ENCODE measurements at regions not wholly inside any gene's neighbourhood (a gene's known extent, or its start where the extent isn't known, plus 50 kb on each side); places are given as distances from the start of the nearest gene placed in this dataset.
"Not testable (repeated sequence)": the region's sequence is repeated elsewhere in the genome, so short reads cannot be mapped to it uniquely, and the experiment has no call there.

DNA sequence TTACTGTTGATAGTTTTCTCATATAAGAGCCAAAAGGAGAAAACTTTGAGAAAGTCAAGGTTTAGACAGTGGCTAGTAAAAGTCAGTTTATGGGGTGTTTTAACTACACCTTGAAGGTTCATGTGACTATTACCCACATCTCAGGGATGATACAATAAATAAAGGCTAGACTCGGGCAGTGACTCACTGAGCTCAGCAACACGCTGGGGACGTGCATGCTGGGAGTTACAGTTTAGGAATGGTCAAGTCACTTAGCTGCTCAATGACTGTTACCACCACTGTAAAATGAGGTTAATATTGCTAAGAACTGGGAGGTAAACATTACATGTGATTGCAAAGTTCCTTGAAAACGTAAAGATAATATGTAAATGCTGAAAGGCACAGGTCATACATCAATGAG lies 1254.4 kb upstream of the PHF14 start:
- Histone ChIP-seq H3K27me3 (ENCODE audit: insufficient read depth, low read length) (no peaks in the 10 kb centered on the region), H2AFZ (ENCODE audit: low read length, unreplicated experiment) (no peak overlapping the region), H3K27ac (ENCODE audit: low read depth, low read length) (no peak overlapping the region), H3K79me2 (ENCODE audit: control insufficient read depth, insufficient read depth, low read length, unreplicated experiment) (no peaks in the 10 kb centered on the region), H3K4me1 (ENCODE audit: control insufficient read depth, insufficient read depth, low read length, unreplicated experiment) (no peaks in the 10 kb centered on the region), H3K4me3 (ENCODE audit: low read depth, low read length) (no peak overlapping the region), H3K36me3 (ENCODE audit: insufficient read depth, low read length) (no peaks in the 10 kb centered on the region)

DNA sequence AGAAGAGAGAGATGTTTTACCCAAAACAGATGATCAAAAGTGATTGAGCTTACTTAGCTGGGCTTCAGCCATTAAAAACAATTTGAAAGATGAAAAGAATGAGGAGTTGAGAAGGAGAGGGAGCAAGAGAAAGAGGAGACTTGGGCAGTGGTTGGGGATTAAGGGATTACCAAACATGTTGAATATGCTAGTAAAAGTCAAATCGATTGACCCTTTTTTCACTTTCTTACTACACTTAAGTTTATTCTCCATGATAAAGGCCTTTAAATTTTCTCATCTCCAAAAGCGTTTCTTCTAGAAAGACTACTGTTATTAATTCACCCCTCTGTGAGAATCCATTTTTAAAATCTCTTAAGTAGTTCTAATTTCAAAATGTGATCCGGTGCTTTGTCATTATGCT lies 1254.0 kb upstream of the PHF14 start:
- no peak overlapping the region for H3K4me3 ChIP-seq (ENCODE audit: low read depth, low read length)
- H3K27ac ChIP-seq (ENCODE audit: low read depth, low read length): no peak overlapping the region
- H3K27me3 ChIP-seq (ENCODE audit: insufficient read depth, low read length): no peaks in the 10 kb centered on the region
- H3K79me2 ChIP-seq (ENCODE audit: control insufficient read depth, insufficient read depth, low read length, unreplicated experiment): no peaks in the 10 kb centered on the region
- no peaks in the 10 kb centered on the region for H3K36me3 ChIP-seq (ENCODE audit: insufficient read depth, low read length)
- H2AFZ ChIP-seq (ENCODE audit: low read length, unreplicated experiment): no peak overlapping the region
- H3K4me1 ChIP-seq (ENCODE audit: control insufficient read depth, insufficient read depth, low read length, unreplicated experiment): no peaks in the 10 kb centered on the region

DNA sequence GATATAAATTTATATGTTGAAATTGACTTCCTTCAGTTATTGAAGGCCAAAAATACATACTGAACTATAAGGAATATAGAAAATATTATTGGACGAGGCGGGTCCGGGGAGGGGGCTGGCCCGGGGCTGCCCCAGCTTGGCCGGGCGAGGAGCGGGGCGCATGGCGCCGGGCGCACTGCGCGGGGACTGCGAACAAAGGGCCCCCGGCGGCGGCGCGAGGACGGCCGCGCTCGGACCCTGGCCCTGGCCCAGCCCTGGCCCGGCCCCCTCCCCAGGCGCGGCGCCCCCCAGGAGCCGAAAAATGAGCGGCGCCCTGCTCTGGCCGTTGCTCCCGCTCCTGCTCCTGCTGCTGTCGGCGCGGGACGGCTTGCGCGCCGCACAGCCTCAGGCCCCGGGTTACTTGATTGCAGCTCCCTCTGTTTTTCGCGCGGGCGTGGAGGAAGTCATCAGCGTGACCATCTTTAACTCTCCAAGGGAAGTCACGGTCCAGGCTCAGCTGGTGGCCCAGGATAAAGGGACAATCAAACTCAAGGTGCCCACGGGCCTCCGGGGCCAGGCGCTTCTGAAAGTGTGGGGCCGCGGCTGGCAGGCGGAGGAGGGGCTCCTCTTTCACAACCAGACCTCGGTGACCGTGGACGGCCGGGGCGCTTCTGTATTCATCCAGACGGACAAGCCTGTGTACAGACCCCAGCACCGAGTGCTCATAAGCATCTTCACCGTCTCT lies 1247.6 kb upstream of the PHF14 start:
- H3K27me3 ChIP-seq (ENCODE audit: insufficient read depth, low read length); H3K27ac ChIP-seq (ENCODE audit: low read depth, low read length); H3K36me3 ChIP-seq (ENCODE audit: insufficient read depth, low read length); H3K79me2 ChIP-seq (ENCODE audit: control insufficient read depth, insufficient read depth, low read length, unreplicated experiment); H2AFZ ChIP-seq (ENCODE audit: low read length, unreplicated experiment); H3K4me1 ChIP-seq (ENCODE audit: control insufficient read depth, insufficient read depth, low read length, unreplicated experiment); H3K4me3 ChIP-seq (ENCODE audit: low read depth, low read length): not testable (repeated sequence)

GRCh38 chr7:9726811-9727210 lies 1246.9 kb upstream of the PHF14 start:
- H3K79me2 ChIP-seq (ENCODE audit: control insufficient read depth, insufficient read depth, low read length, unreplicated experiment); H2AFZ ChIP-seq (ENCODE audit: low read length, unreplicated experiment); H3K27ac ChIP-seq (ENCODE audit: low read depth, low read length); H3K27me3 ChIP-seq (ENCODE audit: insufficient read depth, low read length); H3K4me1 ChIP-seq (ENCODE audit: control insufficient read depth, insufficient read depth, low read length, unreplicated experiment); H3K4me3 ChIP-seq (ENCODE audit: low read depth, low read length); H3K36me3 ChIP-seq (ENCODE audit: insufficient read depth, low read length): not testable (repeated sequence)

DNA sequence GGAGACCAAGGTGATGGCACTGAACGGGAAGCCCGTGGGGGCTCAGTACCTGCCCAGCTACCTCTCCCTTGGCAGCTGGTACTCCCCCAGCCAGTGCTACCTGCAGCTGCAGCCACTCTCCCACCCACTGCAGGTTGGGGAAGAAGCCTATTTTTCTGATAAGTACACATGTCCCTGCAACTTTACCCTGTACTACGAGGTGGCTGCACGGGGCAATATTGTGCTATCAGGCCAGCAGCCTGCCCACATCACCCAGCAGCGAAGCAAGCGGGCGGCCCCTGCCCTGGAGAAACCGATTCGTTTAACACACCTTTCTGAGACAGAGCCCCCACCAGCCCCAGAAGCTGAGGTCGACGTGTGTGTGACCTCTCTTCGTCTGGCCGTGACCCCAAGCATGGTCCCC lies 1246.2 kb upstream of the PHF14 start:
- not testable (repeated sequence) for H2AFZ ChIP-seq (ENCODE audit: low read length, unreplicated experiment); H3K4me1 ChIP-seq (ENCODE audit: control insufficient read depth, insufficient read depth, low read length, unreplicated experiment); H3K4me3 ChIP-seq (ENCODE audit: low read depth, low read length); H3K27me3 ChIP-seq (ENCODE audit: insufficient read depth, low read length); H3K79me2 ChIP-seq (ENCODE audit: control insufficient read depth, insufficient read depth, low read length, unreplicated experiment); H3K27ac ChIP-seq (ENCODE audit: low read depth, low read length); H3K36me3 ChIP-seq (ENCODE audit: insufficient read depth, low read length)

DNA sequence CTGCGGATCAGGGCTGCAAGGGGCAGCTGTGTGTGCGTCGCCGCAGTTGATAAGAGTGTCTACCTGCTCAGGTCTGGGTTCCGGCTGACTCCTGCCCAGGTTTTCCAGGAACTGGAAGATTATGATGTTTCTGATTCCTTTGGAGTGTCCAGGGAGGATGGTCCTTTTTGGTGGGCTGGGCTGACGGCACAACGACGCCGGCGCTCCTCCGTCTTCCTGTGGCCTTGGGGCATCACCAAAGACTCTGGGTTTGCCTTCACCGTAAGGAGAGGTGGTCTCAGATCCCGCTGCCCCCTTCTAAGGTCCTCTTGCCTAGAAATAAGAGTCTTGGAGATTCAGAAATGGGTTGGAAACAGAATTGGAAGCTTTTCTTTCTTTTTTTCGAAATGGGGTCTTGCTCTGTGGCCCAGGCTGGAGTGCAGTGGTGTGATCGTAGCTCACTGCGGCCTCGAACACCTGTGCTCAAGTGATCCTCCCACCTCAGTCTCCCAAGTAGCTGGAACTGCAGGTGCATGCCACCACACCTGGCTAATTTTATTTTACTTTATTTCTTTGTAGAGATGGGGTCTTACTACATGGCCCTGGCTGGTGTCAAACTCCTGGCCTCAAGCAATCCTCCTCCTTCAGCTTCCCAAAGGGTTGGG lies 1245.5 kb upstream of the PHF14 start:
- not testable (repeated sequence) for H3K79me2 ChIP-seq (ENCODE audit: control insufficient read depth, insufficient read depth, low read length, unreplicated experiment); H2AFZ ChIP-seq (ENCODE audit: low read length, unreplicated experiment); H3K4me1 ChIP-seq (ENCODE audit: control insufficient read depth, insufficient read depth, low read length, unreplicated experiment); H3K27ac ChIP-seq (ENCODE audit: low read depth, low read length); H3K4me3 ChIP-seq (ENCODE audit: low read depth, low read length); H3K27me3 ChIP-seq (ENCODE audit: insufficient read depth, low read length); H3K36me3 ChIP-seq (ENCODE audit: insufficient read depth, low read length)

DNA sequence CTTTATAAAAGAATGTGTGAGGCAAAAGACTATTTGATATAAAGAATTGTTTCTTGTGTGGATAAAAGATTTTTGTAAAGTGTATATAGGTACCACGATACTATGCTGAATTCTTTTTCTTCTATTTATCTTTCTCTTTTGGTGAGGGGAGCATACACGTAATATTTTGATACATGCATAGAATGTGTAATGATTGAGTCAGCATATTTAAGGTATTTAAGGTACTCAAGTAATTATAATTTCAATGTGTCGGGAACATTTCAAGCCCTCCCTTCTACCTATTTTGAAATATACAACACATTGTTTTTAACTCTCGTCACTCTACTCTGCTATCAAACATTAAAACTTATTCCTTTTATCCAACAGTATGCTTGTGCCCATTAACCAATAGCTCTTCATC lies 1221.6 kb upstream of the PHF14 start:
- Histone ChIP-seq H3K79me2 (ENCODE audit: control insufficient read depth, insufficient read depth, low read length, unreplicated experiment) (no peaks in the 10 kb centered on the region), H3K4me1 (ENCODE audit: control insufficient read depth, insufficient read depth, low read length, unreplicated experiment) (no peaks in the 10 kb centered on the region), H3K27ac (ENCODE audit: low read depth, low read length) (no peak overlapping the region), H2AFZ (ENCODE audit: low read length, unreplicated experiment) (no peak overlapping the region), H3K4me3 (ENCODE audit: low read depth, low read length) (no peak overlapping the region), H3K27me3 (ENCODE audit: insufficient read depth, low read length) (no peaks in the 10 kb centered on the region), H3K36me3 (ENCODE audit: insufficient read depth, low read length) (no peaks in the 10 kb centered on the region)

DNA sequence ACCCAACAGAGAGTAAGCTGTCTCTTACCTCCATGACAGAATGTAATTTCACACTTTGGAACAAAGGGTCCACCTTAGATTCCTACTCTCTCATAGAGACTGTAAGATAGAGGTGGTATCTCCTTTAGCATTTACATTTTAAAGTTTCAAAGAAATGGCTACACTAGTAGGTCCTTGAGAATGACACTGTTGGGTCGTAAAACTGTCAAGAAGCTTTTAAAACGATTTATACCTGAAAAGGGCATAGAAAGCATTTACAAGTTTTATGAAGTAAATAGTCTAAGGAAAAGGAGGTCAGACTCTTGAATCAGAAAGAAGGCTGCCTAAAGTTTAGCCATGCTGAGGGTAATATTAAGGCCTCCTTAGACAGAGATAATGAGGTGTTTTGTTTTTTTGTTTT lies 1212.4 kb upstream of the PHF14 start:
- no peaks in the 10 kb centered on the region for H3K79me2 ChIP-seq (ENCODE audit: control insufficient read depth, insufficient read depth, low read length, unreplicated experiment)

DNA sequence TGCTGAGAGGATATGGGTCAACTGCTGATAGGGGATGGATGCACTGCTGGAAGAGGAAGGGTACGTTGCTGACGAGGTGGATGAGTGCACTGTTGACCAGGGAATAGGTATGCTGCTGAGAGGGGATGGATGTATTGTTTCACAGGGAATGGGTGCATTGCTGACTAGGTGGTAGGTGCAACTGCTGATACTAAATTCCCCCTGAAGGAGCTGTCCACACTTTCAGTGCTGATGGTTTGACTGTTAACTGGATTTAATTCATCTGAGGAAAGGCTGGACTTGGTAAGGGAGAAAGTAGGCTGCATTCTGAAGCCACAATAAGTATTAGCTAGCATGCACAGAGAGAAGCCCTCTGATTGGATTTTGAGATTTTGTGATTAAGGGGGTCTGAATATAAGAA lies 1196.8 kb upstream of the PHF14 start:
- no peak overlapping the region for H3K27ac ChIP-seq (ENCODE audit: low read depth, low read length)
- H3K79me2 ChIP-seq (ENCODE audit: control insufficient read depth, insufficient read depth, low read length, unreplicated experiment): no peaks in the 10 kb centered on the region
- no peaks in the 10 kb centered on the region for H3K27me3 ChIP-seq (ENCODE audit: insufficient read depth, low read length)
- no peak overlapping the region for H3K4me3 ChIP-seq (ENCODE audit: low read depth, low read length)
- H3K4me1 ChIP-seq (ENCODE audit: control insufficient read depth, insufficient read depth, low read length, unreplicated experiment): no peaks in the 10 kb centered on the region
- H3K36me3 ChIP-seq (ENCODE audit: insufficient read depth, low read length): no peaks in the 10 kb centered on the region
- H2AFZ ChIP-seq (ENCODE audit: low read length, unreplicated experiment): no peak overlapping the region

More for the DNA sequence above, 1212.4 kb upstream of the PHF14 start:
- no peaks in the 10 kb centered on the region for H3K4me1 ChIP-seq (ENCODE audit: control insufficient read depth, insufficient read depth, low read length, unreplicated experiment)
- H3K27ac ChIP-seq (ENCODE audit: low read depth, low read length): no peak overlapping the region
- no peaks in the 10 kb centered on the region for H3K36me3 ChIP-seq (ENCODE audit: insufficient read depth, low read length)
- H3K27me3 ChIP-seq (ENCODE audit: insufficient read depth, low read length): no peaks in the 10 kb centered on the region
- H3K4me3 ChIP-seq (ENCODE audit: low read depth, low read length): no peak overlapping the region
- no peak overlapping the region for H2AFZ ChIP-seq (ENCODE audit: low read length, unreplicated experiment)

GRCh38 chr7:9778367-9778766 lies 1195.3 kb upstream of the PHF14 start:
- H2AFZ ChIP-seq (ENCODE audit: low read length, unreplicated experiment): no peak overlapping the region
- no peaks in the 10 kb centered on the region for H3K27me3 ChIP-seq (ENCODE audit: insufficient read depth, low read length)
- H3K27ac ChIP-seq (ENCODE audit: low read depth, low read length): no peak overlapping the region
- H3K36me3 ChIP-seq (ENCODE audit: insufficient read depth, low read length): no peaks in the 10 kb centered on the region
- no peak overlapping the region for H3K4me3 ChIP-seq (ENCODE audit: low read depth, low read length)
- H3K4me1 ChIP-seq (ENCODE audit: control insufficient read depth, insufficient read depth, low read length, unreplicated experiment): no peaks in the 10 kb centered on the region
- no peaks in the 10 kb centered on the region for H3K79me2 ChIP-seq (ENCODE audit: control insufficient read depth, insufficient read depth, low read length, unreplicated experiment)

- Histone ChIP-seq H3K4me3 (ENCODE audit: low read depth, low read length) (no peak overlapping the region), H3K4me1 (ENCODE audit: control insufficient read depth, insufficient read depth, low read length, unreplicated experiment) (no peaks in the 10 kb centered on the region), H3K27me3 (ENCODE audit: insufficient read depth, low read length) (no peaks in the 10 kb centered on the region), H3K36me3 (ENCODE audit: insufficient read depth, low read length) (no peaks in the 10 kb centered on the region), H3K27ac (ENCODE audit: low read depth, low read length) (no peak overlapping the region), H3K79me2 (ENCODE audit: control insufficient read depth, insufficient read depth, low read length, unreplicated experiment) (no peaks in the 10 kb centered on the region), H2AFZ (ENCODE audit: low read length, unreplicated experiment) (no peak overlapping the region)
Measured at GRCh38 chr7:9781710-9782109, 1192.0 kb upstream of the PHF14 start.
